GM19468 (cell line): ENCODE measurements at regions not wholly inside any gene's neighbourhood (a gene's known extent, or its start where the extent isn't known, plus 50 kb on each side); places are given as distances from the start of the nearest gene placed in this dataset.
"Not testable (repeated sequence)": the region's sequence is repeated elsewhere in the genome, so short reads cannot be mapped to it uniquely, and the experiment has no call there.

Experiments used
- ATAC-seq: cut with Tn5 transposase; IDR thresholded peaks from one replicate; pipeline ENCODE4 v1.9.1; 2021; ENCODE audit warnings: mild to moderate bottlenecking, moderate library complexity, moderate number of reproducible peaks; ENCODE audit not compliant: unreplicated experiment; ENCODE audit errors: extremely low read depth

GRCh38 chr13:54958781-54959180, 1930.2 kb downstream of the OLFM4 start:
- ATAC-seq = no peak

- no peak for ATAC-seq
Measured at GRCh38 chr13:54965881-54966280, 1937.3 kb downstream of the OLFM4 start.

GRCh38 chr13:54972838-54973237, 1944.2 kb downstream of the OLFM4 start:
- no peak for ATAC-seq

- no peak for ATAC-seq
Measured at GRCh38 chr13:54975676-54976075, 1947.1 kb downstream of the OLFM4 start.

GRCh38 chr13:54980651-54981050, 1952.0 kb downstream of the OLFM4 start:
- ATAC-seq = no peak

- ATAC-seq = no peak
Measured at GRCh38 chr13:54989418-54989817, 1960.8 kb downstream of the OLFM4 start.

GRCh38 chr13:54999399-54999907, 1970.8 kb downstream of the OLFM4 start:
- ATAC-seq = no peak

- ATAC-seq = no peak
Measured at GRCh38 chr13:55000043-55000442, 1971.4 kb downstream of the OLFM4 start.

- no peak for ATAC-seq
Measured at GRCh38 chr13:55000844-55001243, 1972.2 kb downstream of the OLFM4 start.

- ATAC-seq = no peak
Measured at GRCh38 chr13:55001881-55002280, 1973.3 kb downstream of the OLFM4 start.

GRCh38 chr13:55007681-55008080, 1979.1 kb downstream of the OLFM4 start:
- no peak for ATAC-seq

- ATAC-seq = no peak
Measured at GRCh38 chr13:55013051-55013450, 1984.4 kb downstream of the OLFM4 start.

- no peak for ATAC-seq
Measured at GRCh38 chr13:55029280-55029679, 2000.7 kb downstream of the OLFM4 start.

GRCh38 chr13:55038230-55038629, 2009.6 kb downstream of the OLFM4 start:
- no peak for ATAC-seq

- not testable (repeated sequence) for ATAC-seq
Measured at GRCh38 chr13:55053891-55054550, 2025.4 kb downstream of the OLFM4 start.

- not testable (repeated sequence) for ATAC-seq
Measured at GRCh38 chr13:55055666-55056065, 2027.1 kb downstream of the OLFM4 start.

GRCh38 chr13:55062662-55063061, 2034.0 kb downstream of the OLFM4 start:
- ATAC-seq = no peak

GRCh38 chr13:55067946-55068345, 2039.3 kb downstream of the OLFM4 start:
- no peak for ATAC-seq

GRCh38 chr13:55069746-55070145, 2041.1 kb downstream of the OLFM4 start:
- no peak for ATAC-seq

GRCh38 chr13:55073000-55073399, 2044.4 kb downstream of the OLFM4 start:
- no peak for ATAC-seq

GRCh38 chr13:55084630-55085029, 2056.0 kb downstream of the OLFM4 start:
- ATAC-seq = no peak

GRCh38 chr13:55087085-55087484, 2053.6 kb upstream of the PRR20A start:
- no peak for ATAC-seq
